SK-N-SH treated with all-trans-retinoic acid at 6 μM for 48 hours (cell line): ENCODE measurements at regions not wholly inside any gene's neighbourhood (a gene's known extent, or its start where the extent isn't known, plus 50 kb on each side); places are given as distances from the start of the nearest gene placed in this dataset.

Experiments
- ATAC-seq: fragments of 200-7000 bp; cut with Tn5 transposase; 3 replicates; pipeline ENCODE4 v1.9.1; 2020; ENCODE audit warnings: mild to moderate bottlenecking, moderate library complexity
- ARNTL ChIP-seq: fragments of 450-650 bp; formaldehyde crosslinking; IDR thresholded peaks from 2 replicates; pipeline ENCODE4 v1.5.0; 2020; ENCODE audit warnings: low read depth, mild to moderate bottlenecking, moderate library complexity, borderline replicate concordance
- BACH2 ChIP-seq: fragments of 250-450 bp; sonication (Bioruptor Pico); IDR thresholded peaks from 2 replicates; pipeline ENCODE4 v1.9.0; 2021; ENCODE audit warnings: mild to moderate bottlenecking, borderline replicate concordance
- ESRRG ChIP-seq: fragments of 250-450 bp; sonication (Bioruptor Pico); IDR thresholded peaks from 2 replicates; pipeline ENCODE4 v1.6.1; 2021; ENCODE audit warnings: mild to moderate bottlenecking
- GLIS3 ChIP-seq: fragments of 250-450 bp; sonication (Bioruptor Pico); IDR thresholded peaks from 2 replicates; pipeline ENCODE4 v1.5.0; 2020; ENCODE audit warnings: mild to moderate bottlenecking, moderate library complexity
- ISL1 ChIP-seq: fragments of 250-450 bp; sonication (Bioruptor Pico); IDR thresholded peaks from 2 replicates; pipeline ENCODE4 v2.1.2; 2022; ENCODE audit warnings: mild to moderate bottlenecking, moderate library complexity
- OSR1 ChIP-seq: fragments of 250-450 bp; sonication (Bioruptor Pico); IDR thresholded peaks from 2 replicates; pipeline ENCODE4 v1.8.0; 2022; ENCODE audit warnings: moderate library complexity, mild to moderate bottlenecking, inconsistent platforms
- PPARA ChIP-seq: fragments of 250-450 bp; sonication (Bioruptor Pico); IDR thresholded peaks from 2 replicates; pipeline ENCODE4 v1.5.0; 2020; ENCODE audit warnings: mild to moderate bottlenecking, borderline replicate concordance
- RARB ChIP-seq: fragments of 250-450 bp; sonication (Bioruptor Pico); IDR thresholded peaks from 2 replicates; pipeline ENCODE4 v1.8.0; 2021; ENCODE audit warnings: mild to moderate bottlenecking, moderate library complexity
- SNAI2 ChIP-seq: fragments of 250-450 bp; sonication (Bioruptor Pico); IDR thresholded peaks from 2 replicates; pipeline ENCODE4 v1.5.0; 2020; ENCODE audit warnings: mild to moderate bottlenecking, moderate library complexity
- TCF4 ChIP-seq: fragments of 250-450 bp; sonication (Bioruptor Pico); IDR thresholded peaks from 2 replicates; pipeline ENCODE4 v1.8.0; 2021; ENCODE audit warnings: mild to moderate bottlenecking, moderate library complexity, borderline replicate concordance
- TOX ChIP-seq: fragments of 250-450 bp; sonication (Bioruptor Pico); IDR thresholded peaks from 2 replicates; pipeline ENCODE4 v1.8.0; 2021; ENCODE audit warnings: mild to moderate bottlenecking, moderate library complexity, borderline replicate concordance
- ZC3H10 ChIP-seq: fragments of 250-450 bp; sonication (Bioruptor Pico); IDR thresholded peaks from 2 replicates; pipeline ENCODE4 v1.5.1; 2021; ENCODE audit warnings: mild to moderate bottlenecking, moderate library complexity
- ZFP3 ChIP-seq: fragments of 250-450 bp; sonication (Bioruptor Pico); IDR thresholded peaks from 2 replicates; pipeline ENCODE4 v1.5.0; 2020; ENCODE audit warnings: mild to moderate bottlenecking, moderate library complexity
- ZFP30 ChIP-seq: fragments of 450-650 bp; formaldehyde crosslinking; IDR thresholded peaks from 2 replicates; pipeline ENCODE4 v1.5.0; 2022; ENCODE audit warnings: mild to moderate bottlenecking, moderate library complexity
- ZNF70 ChIP-seq: fragments of 450-650 bp; formaldehyde crosslinking; IDR thresholded peaks from 2 replicates; pipeline ENCODE4 v1.5.0; 2020; ENCODE audit warnings: mild to moderate bottlenecking, moderate library complexity
- ZNF8 ChIP-seq: fragments of 450-650 bp; formaldehyde crosslinking; IDR thresholded peaks from 2 replicates; pipeline ENCODE4 v1.5.0; 2020; ENCODE audit warnings: mild to moderate bottlenecking, moderate library complexity
- TF ChIP-seq, protein P1 (sequence below): fragments of 250-450 bp; sonication (Bioruptor Pico); IDR thresholded peaks from 2 replicates; pipeline ENCODE4 v1.5.1; 2021; ENCODE audit warnings: mild to moderate bottlenecking, moderate library complexity
- TF ChIP-seq, protein P2 (sequence below): fragments of 250-450 bp; sonication (Bioruptor Pico); IDR thresholded peaks from 2 replicates; pipeline ENCODE4 v1.8.0; 2021; ENCODE audit warnings: low read depth, mild to moderate bottlenecking, moderate library complexity, borderline replicate concordance
- TF ChIP-seq, protein P3 (sequence below): fragments of 250-450 bp; sonication (Bioruptor Pico); IDR thresholded peaks from 2 replicates; pipeline ENCODE4 v1.8.0; 2020; ENCODE audit warnings: mild to moderate bottlenecking, moderate library complexity, borderline replicate concordance
- TF ChIP-seq, protein P4 (sequence below): fragments of 250-450 bp; sonication (Bioruptor Pico); IDR thresholded peaks from 2 replicates; pipeline ENCODE4 v1.5.0; 2020; ENCODE audit warnings: mild to moderate bottlenecking, moderate library complexity
- TF ChIP-seq, protein P5 (sequence below): fragments of 250-450 bp; sonication (Bioruptor Pico); IDR thresholded peaks from 2 replicates; pipeline ENCODE4 v1.5.1; 2020; ENCODE audit warnings: low read depth, mild to moderate bottlenecking, moderate library complexity

DNA sequence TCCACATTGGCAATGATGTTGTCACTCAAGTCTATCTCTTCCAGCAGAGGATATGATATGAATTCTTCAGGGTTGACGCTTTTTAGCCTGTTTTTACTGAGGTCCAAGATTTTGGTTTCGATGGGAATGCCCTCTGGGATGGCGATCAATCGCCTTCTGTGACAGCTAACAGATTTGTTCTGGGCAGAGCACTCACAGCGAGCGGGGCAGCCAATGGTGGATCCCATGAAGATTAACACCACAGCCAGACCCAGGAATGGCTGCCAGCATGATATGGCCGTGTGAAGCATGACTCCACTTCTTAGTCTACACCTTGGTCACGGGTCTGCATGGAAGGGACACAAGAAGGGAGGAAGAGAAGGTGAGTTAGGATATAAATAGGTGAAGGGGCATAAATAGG lies 377.1 kb upstream of the C9orf72 start:
- TF ChIP-seq ZFP30 = no peak
- TF ChIP-seq ZFP3 (CRISPR knock-in tag) = no peak
- no peak for TF ChIP-seq ZNF70 (CRISPR knock-in tag)
- TF ChIP-seq, protein P1, sequence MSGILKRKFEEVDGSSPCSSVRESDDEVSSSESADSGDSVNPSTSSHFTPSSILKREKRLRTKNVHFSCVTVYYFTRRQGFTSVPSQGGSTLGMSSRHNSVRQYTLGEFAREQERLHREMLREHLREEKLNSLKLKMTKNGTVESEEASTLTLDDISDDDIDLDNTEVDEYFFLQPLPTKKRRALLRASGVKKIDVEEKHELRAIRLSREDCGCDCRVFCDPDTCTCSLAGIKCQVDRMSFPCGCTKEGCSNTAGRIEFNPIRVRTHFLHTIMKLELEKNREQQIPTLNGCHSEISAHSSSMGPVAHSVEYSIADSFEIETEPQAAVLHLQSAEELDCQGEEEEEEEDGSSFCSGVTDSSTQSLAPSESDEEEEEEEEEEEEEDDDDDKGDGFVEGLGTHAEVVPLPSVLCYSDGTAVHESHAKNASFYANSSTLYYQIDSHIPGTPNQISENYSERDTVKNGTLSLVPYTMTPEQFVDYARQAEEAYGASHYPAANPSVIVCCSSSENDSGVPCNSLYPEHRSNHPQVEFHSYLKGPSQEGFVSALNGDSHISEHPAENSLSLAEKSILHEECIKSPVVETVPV = no peak
- TF ChIP-seq, protein P2, sequence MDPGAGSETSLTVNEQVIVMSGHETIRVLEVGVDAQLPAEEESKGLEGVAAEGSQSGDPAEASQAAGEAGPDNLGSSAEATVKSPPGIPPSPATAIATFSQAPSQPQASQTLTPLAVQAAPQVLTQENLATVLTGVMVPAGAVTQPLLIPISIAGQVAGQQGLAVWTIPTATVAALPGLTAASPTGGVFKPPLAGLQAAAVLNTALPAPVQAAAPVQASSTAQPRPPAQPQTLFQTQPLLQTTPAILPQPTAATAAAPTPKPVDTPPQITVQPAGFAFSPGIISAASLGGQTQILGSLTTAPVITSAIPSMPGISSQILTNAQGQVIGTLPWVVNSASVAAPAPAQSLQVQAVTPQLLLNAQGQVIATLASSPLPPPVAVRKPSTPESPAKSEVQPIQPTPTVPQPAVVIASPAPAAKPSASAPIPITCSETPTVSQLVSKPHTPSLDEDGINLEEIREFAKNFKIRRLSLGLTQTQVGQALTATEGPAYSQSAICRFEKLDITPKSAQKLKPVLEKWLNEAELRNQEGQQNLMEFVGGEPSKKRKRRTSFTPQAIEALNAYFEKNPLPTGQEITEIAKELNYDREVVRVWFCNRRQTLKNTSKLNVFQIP (CRISPR knock-in tag) = no peak
- no peak for TF ChIP-seq PPARA
- no peak for TF ChIP-seq SNAI2 (CRISPR knock-in tag)
- no peak for TF ChIP-seq ZNF8 (CRISPR knock-in tag)
- TF ChIP-seq ARNTL (CRISPR knock-in tag) = no peak
- TF ChIP-seq ESRRG = no peak
- no peak for TF ChIP-seq TOX (CRISPR knock-in tag)
- no peak for TF ChIP-seq ISL1 (CRISPR knock-in tag)
- TF ChIP-seq, all 23 proteins: peak for 0

DNA sequence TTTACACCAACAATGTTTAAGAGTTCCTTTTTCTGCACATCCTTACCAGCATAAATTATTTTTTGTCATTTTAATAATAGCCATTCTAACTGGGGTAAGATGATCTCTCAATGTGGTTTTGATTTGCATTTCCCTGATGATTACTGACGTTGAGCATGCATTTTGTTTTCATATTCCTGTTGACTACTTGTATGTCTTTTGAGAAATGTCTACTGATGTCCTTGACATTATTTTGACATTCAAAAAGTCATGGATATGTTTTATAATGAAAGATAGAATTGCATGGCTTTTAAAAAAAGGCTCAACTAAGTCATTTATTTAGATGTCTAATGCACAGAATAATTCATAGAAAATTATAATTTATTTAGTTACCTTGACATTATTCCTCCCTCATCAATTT lies 381.6 kb upstream of the C9orf72 start:
- ATAC-seq = no peak
- TF ChIP-seq ZNF70 (CRISPR knock-in tag) (no peak), TOX (CRISPR knock-in tag) (no peak), ZC3H10 (CRISPR knock-in tag) (no peak), SNAI2 (CRISPR knock-in tag) (no peak), ZFP30 (no peak)
- TF ChIP-seq, protein P2 (CRISPR knock-in tag) = no peak
- TF ChIP-seq, protein P3, sequence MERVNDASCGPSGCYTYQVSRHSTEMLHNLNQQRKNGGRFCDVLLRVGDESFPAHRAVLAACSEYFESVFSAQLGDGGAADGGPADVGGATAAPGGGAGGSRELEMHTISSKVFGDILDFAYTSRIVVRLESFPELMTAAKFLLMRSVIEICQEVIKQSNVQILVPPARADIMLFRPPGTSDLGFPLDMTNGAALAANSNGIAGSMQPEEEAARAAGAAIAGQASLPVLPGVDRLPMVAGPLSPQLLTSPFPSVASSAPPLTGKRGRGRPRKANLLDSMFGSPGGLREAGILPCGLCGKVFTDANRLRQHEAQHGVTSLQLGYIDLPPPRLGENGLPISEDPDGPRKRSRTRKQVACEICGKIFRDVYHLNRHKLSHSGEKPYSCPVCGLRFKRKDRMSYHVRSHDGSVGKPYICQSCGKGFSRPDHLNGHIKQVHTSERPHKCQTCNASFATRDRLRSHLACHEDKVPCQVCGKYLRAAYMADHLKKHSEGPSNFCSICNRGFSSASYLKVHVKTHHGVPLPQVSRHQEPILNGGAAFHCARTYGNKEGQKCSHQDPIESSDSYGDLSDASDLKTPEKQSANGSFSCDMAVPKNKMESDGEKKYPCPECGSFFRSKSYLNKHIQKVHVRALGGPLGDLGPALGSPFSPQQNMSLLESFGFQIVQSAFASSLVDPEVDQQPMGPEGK (CRISPR knock-in tag) = no peak
- TF ChIP-seq, protein P4, sequence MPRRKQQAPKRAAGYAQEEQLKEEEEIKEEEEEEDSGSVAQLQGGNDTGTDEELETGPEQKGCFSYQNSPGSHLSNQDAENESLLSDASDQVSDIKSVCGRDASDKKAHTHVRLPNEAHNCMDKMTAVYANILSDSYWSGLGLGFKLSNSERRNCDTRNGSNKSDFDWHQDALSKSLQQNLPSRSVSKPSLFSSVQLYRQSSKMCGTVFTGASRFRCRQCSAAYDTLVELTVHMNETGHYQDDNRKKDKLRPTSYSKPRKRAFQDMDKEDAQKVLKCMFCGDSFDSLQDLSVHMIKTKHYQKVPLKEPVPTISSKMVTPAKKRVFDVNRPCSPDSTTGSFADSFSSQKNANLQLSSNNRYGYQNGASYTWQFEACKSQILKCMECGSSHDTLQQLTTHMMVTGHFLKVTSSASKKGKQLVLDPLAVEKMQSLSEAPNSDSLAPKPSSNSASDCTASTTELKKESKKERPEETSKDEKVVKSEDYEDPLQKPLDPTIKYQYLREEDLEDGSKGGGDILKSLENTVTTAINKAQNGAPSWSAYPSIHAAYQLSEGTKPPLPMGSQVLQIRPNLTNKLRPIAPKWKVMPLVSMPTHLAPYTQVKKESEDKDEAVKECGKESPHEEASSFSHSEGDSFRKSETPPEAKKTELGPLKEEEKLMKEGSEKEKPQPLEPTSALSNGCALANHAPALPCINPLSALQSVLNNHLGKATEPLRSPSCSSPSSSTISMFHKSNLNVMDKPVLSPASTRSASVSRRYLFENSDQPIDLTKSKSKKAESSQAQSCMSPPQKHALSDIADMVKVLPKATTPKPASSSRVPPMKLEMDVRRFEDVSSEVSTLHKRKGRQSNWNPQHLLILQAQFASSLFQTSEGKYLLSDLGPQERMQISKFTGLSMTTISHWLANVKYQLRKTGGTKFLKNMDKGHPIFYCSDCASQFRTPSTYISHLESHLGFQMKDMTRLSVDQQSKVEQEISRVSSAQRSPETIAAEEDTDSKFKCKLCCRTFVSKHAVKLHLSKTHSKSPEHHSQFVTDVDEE (CRISPR knock-in tag) = no peak

More for the DNA sequence above, 377.1 kb upstream of the C9orf72 start:
- no peak for ATAC-seq

DNA sequence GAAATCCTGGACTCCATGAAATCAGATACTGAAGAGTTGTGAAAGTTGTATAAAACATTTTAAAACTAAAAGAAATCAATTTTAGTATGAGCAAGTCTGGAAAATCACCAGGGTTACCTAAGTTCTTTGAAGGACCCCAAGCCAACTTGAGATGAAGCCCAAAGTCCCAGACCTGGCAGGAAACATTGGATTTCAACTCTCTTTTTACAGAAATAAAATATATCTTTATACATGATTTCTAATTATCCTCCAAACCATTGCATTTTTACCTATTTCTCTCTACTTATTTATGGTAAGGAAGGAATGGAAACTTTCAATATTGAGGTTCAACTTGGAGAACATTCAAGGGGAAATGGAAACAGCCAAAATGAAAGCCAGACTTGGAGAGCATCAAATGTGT lies 390.6 kb upstream of the C9orf72 start:
- ATAC-seq = no peak
- TF ChIP-seq ZFP3 (CRISPR knock-in tag) = no peak
- TF ChIP-seq ZFP30 = no peak
- no peak for TF ChIP-seq ISL1 (CRISPR knock-in tag)
- TF ChIP-seq ESRRG = no peak
- TF ChIP-seq, protein P4 (CRISPR knock-in tag) = no peak
- no peak for TF ChIP-seq ZNF8 (CRISPR knock-in tag)
- no peak for TF ChIP-seq GLIS3 (CRISPR knock-in tag)
- no peak for TF ChIP-seq TCF4 (CRISPR knock-in tag)
- TF ChIP-seq, protein P2 (CRISPR knock-in tag) = no peak
- TF ChIP-seq OSR1 (CRISPR knock-in tag) = no peak
- TF ChIP-seq RARB (CRISPR knock-in tag) = no peak
- no peak for TF ChIP-seq PPARA
- TF ChIP-seq TOX (CRISPR knock-in tag) = no peak
- TF ChIP-seq, protein P5, sequence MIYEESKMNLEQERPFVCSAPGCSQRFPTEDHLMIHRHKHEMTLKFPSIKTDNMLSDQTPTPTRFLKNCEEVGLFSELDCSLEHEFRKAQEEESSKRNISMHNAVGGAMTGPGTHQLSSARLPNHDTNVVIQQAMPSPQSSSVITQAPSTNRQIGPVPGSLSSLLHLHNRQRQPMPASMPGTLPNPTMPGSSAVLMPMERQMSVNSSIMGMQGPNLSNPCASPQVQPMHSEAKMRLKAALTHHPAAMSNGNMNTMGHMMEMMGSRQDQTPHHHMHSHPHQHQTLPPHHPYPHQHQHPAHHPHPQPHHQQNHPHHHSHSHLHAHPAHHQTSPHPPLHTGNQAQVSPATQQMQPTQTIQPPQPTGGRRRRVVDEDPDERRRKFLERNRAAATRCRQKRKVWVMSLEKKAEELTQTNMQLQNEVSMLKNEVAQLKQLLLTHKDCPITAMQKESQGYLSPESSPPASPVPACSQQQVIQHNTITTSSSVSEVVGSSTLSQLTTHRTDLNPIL (CRISPR knock-in tag) = no peak
- TF ChIP-seq SNAI2 (CRISPR knock-in tag) = no peak
- no peak for TF ChIP-seq BACH2 (CRISPR knock-in tag)
- no peak for TF ChIP-seq ARNTL (CRISPR knock-in tag)
